ENCODE measurements at regions not wholly inside any gene's neighbourhood (a gene's known extent, or its start where the extent isn't known, plus 50 kb on each side); places are given as distances from the start of the nearest gene placed in this dataset.

DNA sequence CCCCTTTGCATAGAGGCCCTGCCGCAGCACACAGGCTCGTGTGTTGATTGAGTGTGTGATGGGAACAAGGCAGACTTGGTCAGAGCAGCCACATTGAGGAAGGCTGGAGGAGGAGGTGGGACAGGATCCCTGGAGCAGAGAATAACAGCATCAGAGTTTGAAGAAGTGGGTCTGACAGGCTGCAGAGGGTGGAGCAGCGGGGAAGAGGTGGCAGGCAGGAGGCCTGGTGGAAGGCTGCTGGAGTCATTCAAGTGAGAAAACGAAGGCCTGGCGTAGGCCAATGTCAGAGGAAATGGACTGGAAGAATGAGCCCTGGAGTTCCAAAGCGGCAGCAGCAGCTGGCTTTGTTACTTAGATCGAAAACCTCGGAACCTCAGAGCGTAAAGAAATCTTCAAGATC is 115.0 kb upstream of the GRIK3 start:
- TF ChIP-seq, protein P1, sequence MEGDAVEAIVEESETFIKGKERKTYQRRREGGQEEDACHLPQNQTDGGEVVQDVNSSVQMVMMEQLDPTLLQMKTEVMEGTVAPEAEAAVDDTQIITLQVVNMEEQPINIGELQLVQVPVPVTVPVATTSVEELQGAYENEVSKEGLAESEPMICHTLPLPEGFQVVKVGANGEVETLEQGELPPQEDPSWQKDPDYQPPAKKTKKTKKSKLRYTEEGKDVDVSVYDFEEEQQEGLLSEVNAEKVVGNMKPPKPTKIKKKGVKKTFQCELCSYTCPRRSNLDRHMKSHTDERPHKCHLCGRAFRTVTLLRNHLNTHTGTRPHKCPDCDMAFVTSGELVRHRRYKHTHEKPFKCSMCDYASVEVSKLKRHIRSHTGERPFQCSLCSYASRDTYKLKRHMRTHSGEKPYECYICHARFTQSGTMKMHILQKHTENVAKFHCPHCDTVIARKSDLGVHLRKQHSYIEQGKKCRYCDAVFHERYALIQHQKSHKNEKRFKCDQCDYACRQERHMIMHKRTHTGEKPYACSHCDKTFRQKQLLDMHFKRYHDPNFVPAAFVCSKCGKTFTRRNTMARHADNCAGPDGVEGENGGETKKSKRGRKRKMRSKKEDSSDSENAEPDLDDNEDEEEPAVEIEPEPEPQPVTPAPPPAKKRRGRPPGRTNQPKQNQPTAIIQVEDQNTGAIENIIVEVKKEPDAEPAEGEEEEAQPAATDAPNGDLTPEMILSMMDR (conservative IDR thresholded peaks at IDR 0.05 in 1 of 2, IDR thresholded peaks at IDR 0.05 in 1 of 2; ENCODE audit: extremely low read depth in 1 of 2, insufficient read depth in 1 of 2, low read depth in 1 of 2, low read length in 2 of 2) = no peak
- no peak for TF ChIP-seq EZH2 (IDR thresholded peaks at IDR 0.05; ENCODE audit: borderline replicate concordance, low read length)
